HG02588 (cell line): ENCODE measurements at regions not wholly inside any gene's neighbourhood (a gene's known extent, or its start where the extent isn't known, plus 50 kb on each side); places are given as distances from the start of the nearest gene placed in this dataset.

ENCODE experiments used
- ATAC-seq: cut with Tn5 transposase; IDR thresholded peaks from one replicate; pipeline ENCODE4 v1.9.1; 2021; ENCODE audit warnings: mild to moderate bottlenecking, moderate library complexity; ENCODE audit not compliant: unreplicated experiment

- ATAC-seq: no peak
These were observed 602.9 kb downstream of the OLFM4 start for GRCh38 chr13:53631511-53631910.

GRCh38 chr13:53638040-53638439, 609.4 kb downstream of the OLFM4 start:
- ATAC-seq: no peak

- ATAC-seq: no peak
These were observed 613.7 kb downstream of the OLFM4 start for GRCh38 chr13:53642306-53642705.

- no peak for ATAC-seq
These were observed 620.1 kb downstream of the OLFM4 start for GRCh38 chr13:53648673-53649072.

GRCh38 chr13:53672005-53672404, 643.4 kb downstream of the OLFM4 start:
- ATAC-seq: no peak

GRCh38 chr13:53683146-53683545, 654.5 kb downstream of the OLFM4 start:
- no peak for ATAC-seq

- no peak for ATAC-seq
These were observed 655.0 kb downstream of the OLFM4 start for GRCh38 chr13:53683608-53684007.

- ATAC-seq: no peak
These were observed 662.8 kb downstream of the OLFM4 start for GRCh38 chr13:53691417-53691816.

GRCh38 chr13:53694814-53695532, 666.4 kb downstream of the OLFM4 start:
- ATAC-seq: no peak

- ATAC-seq: no peak
These were observed 674.9 kb downstream of the OLFM4 start for GRCh38 chr13:53703371-53704080.

- ATAC-seq: no peak
These were observed 690.7 kb downstream of the OLFM4 start for GRCh38 chr13:53719281-53719680.

- ATAC-seq: no peak
These were observed 704.1 kb downstream of the OLFM4 start for GRCh38 chr13:53732664-53733063.

GRCh38 chr13:53743906-53744305, 715.3 kb downstream of the OLFM4 start:
- no peak for ATAC-seq

GRCh38 chr13:53747825-53748224, 719.2 kb downstream of the OLFM4 start:
- no peak for ATAC-seq

- ATAC-seq: no peak
These were observed 720.7 kb downstream of the OLFM4 start for GRCh38 chr13:53749306-53749705.

GRCh38 chr13:53759016-53759415, 730.4 kb downstream of the OLFM4 start:
- no peak for ATAC-seq

- ATAC-seq: no peak
These were observed 747.2 kb downstream of the OLFM4 start for GRCh38 chr13:53775807-53776206.

- ATAC-seq: no peak
These were observed 750.3 kb downstream of the OLFM4 start for GRCh38 chr13:53778937-53779336.

GRCh38 chr13:53781941-53782340, 753.3 kb downstream of the OLFM4 start:
- no peak for ATAC-seq

GRCh38 chr13:53782488-53782961, 753.9 kb downstream of the OLFM4 start:
- ATAC-seq: peak; percentile 72

- no peak for ATAC-seq
These were observed 754.9 kb downstream of the OLFM4 start for GRCh38 chr13:53783471-53783870.

- ATAC-seq: no peak
These were observed 759.7 kb downstream of the OLFM4 start for GRCh38 chr13:53788286-53788685.
